Memory B cell (primary cell): ENCODE measurements at regions not wholly inside any gene's neighbourhood (a gene's known extent, or its start where the extent isn't known, plus 50 kb on each side); places are given as distances from the start of the nearest gene placed in this dataset.

ENCODE experiments used
- ATAC-seq: fragments of 150-1000 bp; cut with Tn5 transposase; 2 replicates; pipeline ENCODE4 v1.10.0; 2021; ENCODE audit warnings: low read depth, mild to moderate bottlenecking, moderate library complexity
- DNase-seq, 2 donors: peaks; one replicate each; pipeline ENCODE4 v3.0.0; 2022; ENCODE audit warnings: low spot score in 2 of 2
- H3K27ac Mint-ChIP-seq: one replicate; pipeline ENCODE4 v1.8.0; 2022; ENCODE audit warnings: mild to moderate bottlenecking, moderate library complexity, mixed read lengths
- H3K27me3 Mint-ChIP-seq: one replicate; pipeline ENCODE4 v1.8.0; 2022; ENCODE audit warnings: mixed read lengths
- H3K36me3 Mint-ChIP-seq: one replicate; pipeline ENCODE4 v1.8.0; 2022; ENCODE audit warnings: mild to moderate bottlenecking, mixed read lengths
- H3K4me1 Mint-ChIP-seq: one replicate; pipeline ENCODE4 v1.8.0; 2022; ENCODE audit warnings: mixed read lengths
- H3K4me3 Mint-ChIP-seq: one replicate; pipeline ENCODE4 v1.8.0; 2022; ENCODE audit warnings: mild to moderate bottlenecking, moderate library complexity, mixed read lengths
- H3K9me3 Mint-ChIP-seq: one replicate; pipeline ENCODE4 v1.8.0; 2022; ENCODE audit warnings: mixed read lengths

GRCh38 chr2:180630756-180631155 lies 349.6 kb upstream of the UBE2E3 start:
- Mint-ChIP-seq H3K4me1 (no peaks in the 10 kb centered on the region), H3K9me3 (no peaks in the 10 kb centered on the region), H3K36me3 (no peaks in the 10 kb centered on the region), H3K4me3 (no peak overlapping the region), H3K27ac (no peak overlapping the region), H3K27me3 (peaks cover 2% of the 10 kb centered on the region)
- ATAC-seq (no peak), DNase-seq (no peak)

- H3K4me3 Mint-ChIP-seq: no peak overlapping the region
Measured at GRCh38 chr2:180625006-180625844, 355.2 kb upstream of the UBE2E3 start.

GRCh38 chr2:180621941-180622918 lies 358.2 kb upstream of the UBE2E3 start:
- no peaks in the 10 kb centered on the region for H3K4me1 Mint-ChIP-seq
- H3K27me3 Mint-ChIP-seq: peaks cover 4% of the 10 kb centered on the region
- DNase-seq (no peak), ATAC-seq (no peak)
- H3K36me3 Mint-ChIP-seq: peaks cover 1% of the 10 kb centered on the region
- no peak overlapping the region for H3K4me3 Mint-ChIP-seq
- H3K9me3 Mint-ChIP-seq: peaks cover 1% of the 10 kb centered on the region
- H3K27ac Mint-ChIP-seq: no peak overlapping the region

More at GRCh38 chr2:180625006-180625844, 355.2 kb upstream of the UBE2E3 start:
- no peaks in the 10 kb centered on the region for H3K4me1 Mint-ChIP-seq
- H3K27ac Mint-ChIP-seq: no peak overlapping the region
- ATAC-seq (no peak), DNase-seq (no peak)
- H3K27me3 Mint-ChIP-seq: peaks cover 6% of the 10 kb centered on the region
- H3K36me3 Mint-ChIP-seq: peaks cover 1% of the 10 kb centered on the region
- H3K9me3 Mint-ChIP-seq: peaks cover 1% of the 10 kb centered on the region

GRCh38 chr2:180621366-180621765 lies 359.0 kb upstream of the UBE2E3 start:
- no peak for DNase-seq
- Mint-ChIP-seq H3K27me3 (peaks cover 5% of the 10 kb centered on the region), H3K36me3 (peaks cover 1% of the 10 kb centered on the region), H3K4me3 (no peak overlapping the region), H3K4me1 (no peaks in the 10 kb centered on the region), H3K27ac (no peak overlapping the region), H3K9me3 (peaks cover 1% of the 10 kb centered on the region)
- ATAC-seq: no peak

- H3K27ac Mint-ChIP-seq: no peak overlapping the region
- peaks cover 3% of the 10 kb centered on the region for H3K27me3 Mint-ChIP-seq
- H3K36me3 Mint-ChIP-seq: peaks cover 1% of the 10 kb centered on the region
- DNase-seq (no peak), ATAC-seq (no peak)
- H3K9me3 Mint-ChIP-seq: peaks cover 1% of the 10 kb centered on the region
- no peak overlapping the region for H3K4me3 Mint-ChIP-seq
- H3K4me1 Mint-ChIP-seq: no peaks in the 10 kb centered on the region
Measured at GRCh38 chr2:180618570-180618969, 361.8 kb upstream of the UBE2E3 start.

- Mint-ChIP-seq H3K27ac (no peak overlapping the region), H3K36me3 (no peaks in the 10 kb centered on the region), H3K4me1 (no peaks in the 10 kb centered on the region), H3K9me3 (no peaks in the 10 kb centered on the region), H3K27me3 (peaks cover 1% of the 10 kb centered on the region), H3K4me3 (no peak overlapping the region)
- ATAC-seq (no peak), DNase-seq (no peak)
Measured at GRCh38 chr2:180614776-180615175, 365.6 kb upstream of the UBE2E3 start.

GRCh38 chr2:180609626-180610340 lies 370.6 kb upstream of the UBE2E3 start:
- H3K27me3 Mint-ChIP-seq: peaks cover 2% of the 10 kb centered on the region
- DNase-seq (no peak), ATAC-seq (no peak)
- no peaks in the 10 kb centered on the region for H3K36me3 Mint-ChIP-seq
- no peak overlapping the region for H3K27ac Mint-ChIP-seq
- H3K9me3 Mint-ChIP-seq: no peaks in the 10 kb centered on the region
- H3K4me1 Mint-ChIP-seq: no peaks in the 10 kb centered on the region
- H3K4me3 Mint-ChIP-seq: no peak overlapping the region

GRCh38 chr2:180607514-180608049 lies 372.8 kb upstream of the UBE2E3 start:
- Mint-ChIP-seq H3K27me3 (peaks cover 2% of the 10 kb centered on the region), H3K4me1 (peaks cover 3% of the 10 kb centered on the region), H3K27ac (no peak overlapping the region), H3K9me3 (no peaks in the 10 kb centered on the region), H3K4me3 (no peak overlapping the region), H3K36me3 (no peaks in the 10 kb centered on the region)
- DNase-seq: no peak
- no peak for ATAC-seq

GRCh38 chr2:180604077-180604476 lies 376.3 kb upstream of the UBE2E3 start:
- H3K9me3 Mint-ChIP-seq: no peaks in the 10 kb centered on the region
- peaks cover 3% of the 10 kb centered on the region for H3K4me1 Mint-ChIP-seq
- DNase-seq (no peak), ATAC-seq (no peak)
- peaks cover 2% of the 10 kb centered on the region for H3K27me3 Mint-ChIP-seq
- no peaks in the 10 kb centered on the region for H3K36me3 Mint-ChIP-seq
- no peak overlapping the region for H3K27ac Mint-ChIP-seq
- H3K4me3 Mint-ChIP-seq: no peak overlapping the region

- Mint-ChIP-seq H3K27me3 (no peaks in the 10 kb centered on the region), H3K27ac (no peak overlapping the region)
- ATAC-seq: no peak
Measured at GRCh38 chr2:180601016-180601415, 379.4 kb upstream of the UBE2E3 start.

GRCh38 chr2:180599804-180600203 lies 380.6 kb upstream of the UBE2E3 start:
- H3K4me3 Mint-ChIP-seq: no peak overlapping the region
- ATAC-seq: no peak
- peaks cover 2% of the 10 kb centered on the region for H3K36me3 Mint-ChIP-seq
- no peaks in the 10 kb centered on the region for H3K27me3 Mint-ChIP-seq
- no peak overlapping the region for H3K27ac Mint-ChIP-seq
- peaks cover 3% of the 10 kb centered on the region for H3K9me3 Mint-ChIP-seq
- H3K4me1 Mint-ChIP-seq: peaks cover 3% of the 10 kb centered on the region
- DNase-seq: no peak

More at GRCh38 chr2:180601016-180601415, 379.4 kb upstream of the UBE2E3 start:
- Mint-ChIP-seq H3K9me3 (peaks cover 3% of the 10 kb centered on the region), H3K4me1 (peaks cover 3% of the 10 kb centered on the region), H3K4me3 (no peak overlapping the region), H3K36me3 (peaks cover 2% of the 10 kb centered on the region)
- DNase-seq: no peak

- ATAC-seq: no peak
Measured at GRCh38 chr2:180597179-180597578, 383.2 kb upstream of the UBE2E3 start.

GRCh38 chr2:180596453-180596852 lies 384.0 kb upstream of the UBE2E3 start:
- H3K9me3 Mint-ChIP-seq: peaks cover 3% of the 10 kb centered on the region
- peaks cover 3% of the 10 kb centered on the region for H3K4me1 Mint-ChIP-seq
- peaks cover 2% of the 10 kb centered on the region for H3K36me3 Mint-ChIP-seq
- DNase-seq: no peak
- H3K27ac Mint-ChIP-seq: no peak overlapping the region
- no peak for ATAC-seq
- no peaks in the 10 kb centered on the region for H3K27me3 Mint-ChIP-seq
- no peak overlapping the region for H3K4me3 Mint-ChIP-seq

More at GRCh38 chr2:180597179-180597578, 383.2 kb upstream of the UBE2E3 start:
- no peaks in the 10 kb centered on the region for H3K4me1 Mint-ChIP-seq
- H3K36me3 Mint-ChIP-seq: peaks cover 2% of the 10 kb centered on the region
- peaks cover 3% of the 10 kb centered on the region for H3K9me3 Mint-ChIP-seq
- no peaks in the 10 kb centered on the region for H3K27me3 Mint-ChIP-seq
- no peak for DNase-seq
- no peak overlapping the region for H3K27ac Mint-ChIP-seq
- H3K4me3 Mint-ChIP-seq: no peak overlapping the region
